HEK293 (cell line): ENCODE measurements at regions not wholly inside any gene's neighbourhood (a gene's known extent, or its start where the extent isn't known, plus 50 kb on each side); places are given as distances from the start of the nearest gene placed in this dataset.
"Not testable (repeated sequence)": the region's sequence is repeated elsewhere in the genome, so short reads cannot be mapped to it uniquely, and the experiment has no call there.

Experiments
- HOXA7 ChIP-seq: sonication (generic); formaldehyde crosslinking; IDR thresholded peaks from 2 replicates; pipeline ENCODE4 v1.8.1; 2022; ENCODE audit warnings: missing genetic modification reagents, borderline replicate concordance
- IKZF3 ChIP-seq: fragments of 450-650 bp; IDR thresholded peaks from 2 replicates; pipeline ENCODE4 v1.5.0; 2018; ENCODE audit warnings: missing biosample characterization, mild to moderate bottlenecking, missing genetic modification characterization, moderate library complexity
- KLF16 ChIP-seq: fragments of 450-650 bp; formaldehyde crosslinking; IDR thresholded peaks from 2 replicates; pipeline ENCODE4 v1.5.1; 2017; ENCODE audit warnings: missing biosample characterization, missing genetic modification characterization
- TCF7L2 ChIP-seq: IDR thresholded peaks from 2 replicates; pipeline ENCODE4 v1.6.1; 2011; ENCODE audit warnings: low read depth, mild to moderate bottlenecking, inconsistent platforms, low read length, moderate library complexity, borderline replicate concordance
- ZBTB21 ChIP-seq: fragments of 450-650 bp; formaldehyde crosslinking; IDR thresholded peaks from 2 replicates; pipeline ENCODE4 v1.5.1; 2017; ENCODE audit warnings: missing biosample characterization, missing genetic modification characterization
- ZNF768 ChIP-seq: fragments of 450-650 bp; formaldehyde crosslinking; IDR thresholded peaks from 2 replicates; pipeline ENCODE4 v1.5.1; 2018; ENCODE audit warnings: missing biosample characterization, mild to moderate bottlenecking, missing genetic modification characterization
- TF ChIP-seq, protein P1 (sequence below): fragments of 450-650 bp; formaldehyde crosslinking; IDR thresholded peaks from 2 replicates; pipeline ENCODE4 v1.5.1; 2016; ENCODE audit warnings: missing biosample characterization, missing genetic modification characterization

DNA sequence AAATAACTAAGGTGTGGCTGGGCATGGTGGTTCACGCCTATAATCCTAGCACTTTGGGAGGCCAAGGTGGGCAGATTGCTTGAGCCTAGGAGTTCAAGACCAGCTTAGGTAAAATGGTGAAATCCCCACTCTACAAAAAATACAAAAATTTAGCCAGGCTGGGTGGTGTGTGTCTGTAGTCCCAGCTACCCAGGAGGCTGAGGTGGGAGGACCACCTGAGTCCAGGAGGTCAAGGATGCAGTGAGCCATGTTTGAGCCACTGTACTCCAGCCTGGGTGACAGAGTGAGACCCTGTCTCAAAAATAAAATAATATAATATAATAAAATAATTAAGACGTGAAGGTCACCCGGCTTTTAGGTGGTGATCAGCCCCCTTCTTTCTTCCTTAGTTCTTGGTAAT, 58.0 kb upstream of the SUB1 start:
- TF ChIP-seq HOXA7; KLF16 (tag by site-specific recombination); ZBTB21 (tag by site-specific recombination); ZNF768; TCF7L2; IKZF3: not testable (repeated sequence)
- TF ChIP-seq, protein P1, sequence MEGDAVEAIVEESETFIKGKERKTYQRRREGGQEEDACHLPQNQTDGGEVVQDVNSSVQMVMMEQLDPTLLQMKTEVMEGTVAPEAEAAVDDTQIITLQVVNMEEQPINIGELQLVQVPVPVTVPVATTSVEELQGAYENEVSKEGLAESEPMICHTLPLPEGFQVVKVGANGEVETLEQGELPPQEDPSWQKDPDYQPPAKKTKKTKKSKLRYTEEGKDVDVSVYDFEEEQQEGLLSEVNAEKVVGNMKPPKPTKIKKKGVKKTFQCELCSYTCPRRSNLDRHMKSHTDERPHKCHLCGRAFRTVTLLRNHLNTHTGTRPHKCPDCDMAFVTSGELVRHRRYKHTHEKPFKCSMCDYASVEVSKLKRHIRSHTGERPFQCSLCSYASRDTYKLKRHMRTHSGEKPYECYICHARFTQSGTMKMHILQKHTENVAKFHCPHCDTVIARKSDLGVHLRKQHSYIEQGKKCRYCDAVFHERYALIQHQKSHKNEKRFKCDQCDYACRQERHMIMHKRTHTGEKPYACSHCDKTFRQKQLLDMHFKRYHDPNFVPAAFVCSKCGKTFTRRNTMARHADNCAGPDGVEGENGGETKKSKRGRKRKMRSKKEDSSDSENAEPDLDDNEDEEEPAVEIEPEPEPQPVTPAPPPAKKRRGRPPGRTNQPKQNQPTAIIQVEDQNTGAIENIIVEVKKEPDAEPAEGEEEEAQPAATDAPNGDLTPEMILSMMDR: not testable (repeated sequence)
